ENCODE measurements at regions not wholly inside any gene's neighbourhood (a gene's known extent, or its start where the extent isn't known, plus 50 kb on each side); places are given as distances from the start of the nearest gene placed in this dataset.

GRCh38 chr6:98998103-98998502 lies 50.4 kb upstream of the FBXL4 start:
- no peaks in the 10 kb centered on the region for H3K4me1 ChIP-seq (ENCODE audit: insufficient read depth, low read length, severe bottlenecking)

More at GRCh38 chr6:98998103-98998502, 50.4 kb upstream of the FBXL4 start:
- H3F3A ChIP-seq (ENCODE audit: insufficient read depth, low read length) = no peaks in the 10 kb centered on the region
- H3K4me3 ChIP-seq (ENCODE audit: low read depth, low read length, poor library complexity, severe bottlenecking) = no peak overlapping the region
- H3K27ac ChIP-seq (ENCODE audit: low read depth, low read length, poor library complexity, severe bottlenecking) = no peak overlapping the region
- H3K9me2 ChIP-seq (ENCODE audit: low read depth, low read length) = no peaks in the 10 kb centered on the region
- no peak overlapping the region for H3K4me2 ChIP-seq (ENCODE audit: low read length)
- H3K36me3 ChIP-seq (ENCODE audit: insufficient read depth, low read length) = no peaks in the 10 kb centered on the region
- no peaks in the 10 kb centered on the region for H3K79me2 ChIP-seq (ENCODE audit: insufficient read depth, low read length)
- H3K27me3 ChIP-seq (ENCODE audit: insufficient read depth, low read length) = no peaks in the 10 kb centered on the region
- TF ChIP-seq CTCF (IDR thresholded peaks at IDR 0.05; ENCODE audit: low read length) (no peak), EZH2 (IDR thresholded peaks at IDR 0.05; ENCODE audit: borderline replicate concordance, low read length) (no peak)
- no peak overlapping the region for H3K9ac ChIP-seq (ENCODE audit: low read length)
- no peaks in the 10 kb centered on the region for H3K9me3 ChIP-seq (ENCODE audit: low read length)
- H4K20me1 ChIP-seq (ENCODE audit: insufficient read depth, low read length) = no peaks in the 10 kb centered on the region
- H2AFZ ChIP-seq (ENCODE audit: low read length) = no peak overlapping the region

Data from OCI-LY1 (cell line).